ENCODE measurements at regions not wholly inside any gene's neighbourhood (a gene's known extent, or its start where the extent isn't known, plus 50 kb on each side); places are given as distances from the start of the nearest gene placed in this dataset.

DNA sequence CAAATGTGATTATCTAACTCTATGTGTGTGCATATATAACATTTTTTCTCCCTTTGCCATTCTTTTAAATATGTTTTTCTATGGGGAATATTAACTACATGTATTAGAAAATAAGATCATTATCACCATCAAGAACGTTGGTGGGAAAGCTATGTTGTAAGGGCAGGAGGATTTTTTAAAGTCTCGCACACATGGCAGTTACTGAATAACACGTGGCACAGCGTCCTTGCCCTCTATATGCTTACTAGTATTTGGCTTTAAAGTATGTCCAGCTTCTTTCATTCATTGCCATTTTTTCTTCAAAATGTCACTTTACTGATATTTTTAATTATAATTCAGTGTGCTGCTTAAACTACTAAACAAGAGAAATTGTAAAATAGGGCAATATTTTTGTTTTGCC lies 944.3 kb downstream of the SOCS6 start:
- Histone ChIP-seq H3K9ac (ENCODE audit: insufficient read depth, low read length, poor library complexity, severe bottlenecking) (no peak overlapping the region), H3K4me3 (replicated peaks in 1 of 3; ENCODE audit: low read depth in 2 of 3, low read length in 3 of 3) (no peak overlapping the region), H3K4me2 (replicated peaks; ENCODE audit: extremely low read depth, low read length, poor library complexity, severe bottlenecking) (no peak overlapping the region), H3K4me1 (ENCODE audit: control insufficient read depth in 1 of 2, insufficient read depth in 2 of 2, low read length in 2 of 2) (no peaks in the 10 kb centered on the region), H3K9me3 (replicated peaks in 1 of 2; ENCODE audit: control insufficient read depth in 1 of 2, insufficient read depth in 1 of 2, low read length in 2 of 2) (no peaks in the 10 kb centered on the region), H2AFZ (ENCODE audit: insufficient read depth, low read depth, low read length, poor library complexity, severe bottlenecking) (no peak overlapping the region), H3K36me3 (replicated peaks in 1 of 2; ENCODE audit: control insufficient read depth in 1 of 2, insufficient read depth in 2 of 2, low read length in 2 of 2) (no peaks in the 10 kb centered on the region), H4K20me1 (ENCODE audit: insufficient read depth, low read length) (no peaks in the 10 kb centered on the region), H3K27me3 (ENCODE audit: control insufficient read depth in 2 of 2, insufficient read depth in 2 of 2, low read length in 2 of 2) (no peaks in the 10 kb centered on the region), H3K79me2 (ENCODE audit: insufficient read depth, low read length) (no peaks in the 10 kb centered on the region), H3K27ac (ENCODE audit: low read depth in 1 of 2, low read length in 2 of 2) (no peak overlapping the region)
- no CpG with 5 or more reads among the region's 4 CpGs for WGBS (ENCODE audit: insufficient coverage)
- DNase-seq: no peak
- no peak for TF ChIP-seq CTCF (IDR thresholded peaks at IDR 0.05)
- no peak overlapping the region for H3K4me3 Mint-ChIP-seq
- H3K9me3 Mint-ChIP-seq: peaks cover 0 to 3% (median 0%) of the 10 kb centered on the region in 7 donors
- intact Hi-C loops (cut with micrococcal nuclease): no loop called here
- H3K27me3 Mint-ChIP-seq (ENCODE audit: low read depth in 3 of 3): no peaks in the 10 kb centered on the region
- H3K4me1 Mint-ChIP-seq: no peaks in the 10 kb centered on the region
- no peak overlapping the region for H3K27ac Mint-ChIP-seq
- no peaks in the 10 kb centered on the region for H3K36me3 Mint-ChIP-seq

DNA sequence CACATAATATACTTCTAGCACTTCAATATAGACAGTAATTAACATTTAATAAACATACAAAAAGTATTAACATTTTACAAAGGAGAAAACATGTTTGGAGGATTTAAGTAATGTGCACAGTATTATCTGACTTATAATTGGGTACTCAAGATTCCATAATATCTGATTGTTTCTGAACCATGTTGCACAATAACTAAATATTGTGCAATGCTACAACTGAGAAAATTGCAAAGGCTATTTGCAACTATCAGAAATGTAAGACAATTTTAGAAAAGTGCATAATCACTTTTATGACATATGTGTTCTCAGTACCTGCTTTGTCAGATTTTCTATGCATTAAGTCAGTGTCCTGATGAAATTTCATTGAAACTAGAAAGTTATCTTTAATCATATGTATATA lies 934.6 kb downstream of the SOCS6 start:
- H2AFZ ChIP-seq (ENCODE audit: insufficient read depth, low read depth, low read length, poor library complexity, severe bottlenecking): no peak overlapping the region
- H3K4me2 ChIP-seq (replicated peaks; ENCODE audit: extremely low read depth, low read length, poor library complexity, severe bottlenecking): no peak overlapping the region
- H3K79me2 ChIP-seq (ENCODE audit: insufficient read depth, low read length): no peaks in the 10 kb centered on the region
- Mint-ChIP-seq H3K36me3 (no peaks in the 10 kb centered on the region), H3K27ac (no peak overlapping the region), H3K9me3 (peaks cover 0 to 9% (median 2%) of the 10 kb centered on the region in 7 donors), H3K4me1 (no peaks in the 10 kb centered on the region), H3K4me3 (no peak overlapping the region), H3K27me3 (ENCODE audit: low read depth in 3 of 3) (no peaks in the 10 kb centered on the region)
- no peak overlapping the region for H3K27ac ChIP-seq (ENCODE audit: low read depth in 1 of 2, low read length in 2 of 2)
- no peak overlapping the region for H3K9ac ChIP-seq (ENCODE audit: insufficient read depth, low read length, poor library complexity, severe bottlenecking)
- no peaks in the 10 kb centered on the region for H3K36me3 ChIP-seq (replicated peaks in 1 of 2; ENCODE audit: control insufficient read depth in 1 of 2, insufficient read depth in 2 of 2, low read length in 2 of 2)
- H3K27me3 ChIP-seq (ENCODE audit: control insufficient read depth in 2 of 2, insufficient read depth in 2 of 2, low read length in 2 of 2): no peaks in the 10 kb centered on the region
- no peak overlapping the region for H3K4me3 ChIP-seq (replicated peaks in 1 of 3; ENCODE audit: low read depth in 2 of 3, low read length in 3 of 3)
- TF ChIP-seq CTCF (IDR thresholded peaks at IDR 0.05): no peak
- no peaks in the 10 kb centered on the region for H3K9me3 ChIP-seq (replicated peaks in 1 of 2; ENCODE audit: control insufficient read depth in 1 of 2, insufficient read depth in 1 of 2, low read length in 2 of 2)
- H4K20me1 ChIP-seq (ENCODE audit: insufficient read depth, low read length): no peaks in the 10 kb centered on the region
- no peak for DNase-seq
- no peaks in the 10 kb centered on the region for H3K4me1 ChIP-seq (ENCODE audit: control insufficient read depth in 1 of 2, insufficient read depth in 2 of 2, low read length in 2 of 2)
- intact Hi-C loops (cut with micrococcal nuclease): no loop called here

All from CD14-positive monocyte (primary cell).